GM21737 (cell line): ENCODE measurements at regions not wholly inside any gene's neighbourhood (a gene's known extent, or its start where the extent isn't known, plus 50 kb on each side); places are given as distances from the start of the nearest gene placed in this dataset.
"Not testable (repeated sequence)": the region's sequence is repeated elsewhere in the genome, so short reads cannot be mapped to it uniquely, and the experiment has no call there.

Experiments used
- ATAC-seq: cut with Tn5 transposase; IDR thresholded peaks from one replicate; pipeline ENCODE4 v1.9.1; 2021; ENCODE audit warnings: mild to moderate bottlenecking, moderate library complexity; ENCODE audit not compliant: unreplicated experiment

DNA sequence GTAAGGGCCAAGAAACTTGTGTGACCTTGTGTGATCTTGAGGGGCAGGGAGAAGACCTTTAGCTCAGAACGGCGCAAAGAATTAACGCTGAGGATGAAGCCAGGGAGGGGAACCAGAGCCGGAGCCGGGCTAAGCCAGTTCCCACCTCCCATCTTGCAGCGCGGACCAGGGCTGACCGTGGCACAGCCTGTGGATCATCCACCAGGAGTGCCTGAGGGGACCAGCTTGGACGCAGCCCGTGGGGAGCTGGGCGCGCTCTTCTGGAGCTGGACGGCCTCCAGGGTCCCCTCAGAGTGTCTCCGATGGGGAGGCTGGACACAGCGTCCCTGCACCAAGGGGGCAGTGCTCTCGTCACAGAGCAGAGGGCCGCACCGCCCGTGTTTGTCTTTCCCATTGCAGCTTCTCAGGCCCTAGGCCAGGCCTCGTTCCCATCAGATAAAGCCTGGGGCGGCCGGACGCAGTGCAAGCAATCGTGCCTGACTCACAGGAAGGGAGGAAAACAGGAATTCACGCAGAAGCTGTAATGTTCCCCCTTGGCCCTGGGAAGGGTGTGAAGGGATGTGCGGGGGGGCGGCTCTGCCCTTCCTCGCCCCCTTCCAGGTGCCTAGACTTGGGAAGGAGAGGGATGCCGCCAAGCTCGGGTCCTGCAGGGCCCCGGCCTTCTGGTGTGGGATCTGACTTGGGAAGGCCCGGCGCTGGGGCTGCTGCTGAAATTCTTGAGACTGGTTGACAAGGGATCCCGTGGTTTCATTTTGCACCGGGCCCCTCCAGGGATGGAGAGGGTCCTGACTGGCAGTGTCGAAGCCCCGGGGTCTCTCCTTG, 144.9 kb downstream of the NPIPB11 start:
- not testable (repeated sequence) for ATAC-seq

DNA sequence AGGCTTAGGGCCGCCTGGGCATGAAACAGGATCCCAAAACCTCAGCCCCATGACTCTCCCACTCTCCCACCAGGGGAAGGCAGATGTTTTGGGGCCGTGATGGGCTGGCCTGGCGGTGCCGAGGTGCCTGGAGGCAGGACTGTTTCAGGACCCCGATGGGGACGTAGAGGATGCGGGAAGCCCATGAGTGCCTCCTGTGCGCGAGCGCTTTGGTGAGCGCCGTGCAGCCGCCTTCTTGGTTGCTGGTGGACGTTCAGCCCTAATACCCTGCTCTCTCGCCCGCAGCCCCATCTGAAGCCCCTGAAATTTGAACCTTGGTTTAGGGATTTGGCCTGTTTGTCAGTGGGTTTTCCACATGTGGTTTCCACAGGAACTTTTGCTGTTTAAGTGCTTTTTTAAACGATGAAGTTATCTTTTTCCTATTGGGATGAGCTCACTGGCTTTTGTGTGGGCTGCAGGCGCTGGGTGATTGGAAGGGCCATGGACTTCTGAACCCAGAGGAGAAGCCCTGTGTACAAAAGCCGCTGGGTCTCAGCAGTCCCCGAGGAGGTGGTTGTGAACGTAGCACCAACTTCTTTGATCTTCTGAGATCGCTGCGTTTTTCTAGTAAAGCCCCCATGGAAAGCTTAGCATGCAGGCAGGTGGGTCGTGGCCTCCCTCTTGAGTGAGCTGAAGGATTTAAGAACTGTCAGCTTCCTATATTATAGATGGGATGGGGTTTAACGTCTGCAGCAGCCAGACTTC, 145.7 kb downstream of the NPIPB11 start:
- ATAC-seq: not testable (repeated sequence)

DNA sequence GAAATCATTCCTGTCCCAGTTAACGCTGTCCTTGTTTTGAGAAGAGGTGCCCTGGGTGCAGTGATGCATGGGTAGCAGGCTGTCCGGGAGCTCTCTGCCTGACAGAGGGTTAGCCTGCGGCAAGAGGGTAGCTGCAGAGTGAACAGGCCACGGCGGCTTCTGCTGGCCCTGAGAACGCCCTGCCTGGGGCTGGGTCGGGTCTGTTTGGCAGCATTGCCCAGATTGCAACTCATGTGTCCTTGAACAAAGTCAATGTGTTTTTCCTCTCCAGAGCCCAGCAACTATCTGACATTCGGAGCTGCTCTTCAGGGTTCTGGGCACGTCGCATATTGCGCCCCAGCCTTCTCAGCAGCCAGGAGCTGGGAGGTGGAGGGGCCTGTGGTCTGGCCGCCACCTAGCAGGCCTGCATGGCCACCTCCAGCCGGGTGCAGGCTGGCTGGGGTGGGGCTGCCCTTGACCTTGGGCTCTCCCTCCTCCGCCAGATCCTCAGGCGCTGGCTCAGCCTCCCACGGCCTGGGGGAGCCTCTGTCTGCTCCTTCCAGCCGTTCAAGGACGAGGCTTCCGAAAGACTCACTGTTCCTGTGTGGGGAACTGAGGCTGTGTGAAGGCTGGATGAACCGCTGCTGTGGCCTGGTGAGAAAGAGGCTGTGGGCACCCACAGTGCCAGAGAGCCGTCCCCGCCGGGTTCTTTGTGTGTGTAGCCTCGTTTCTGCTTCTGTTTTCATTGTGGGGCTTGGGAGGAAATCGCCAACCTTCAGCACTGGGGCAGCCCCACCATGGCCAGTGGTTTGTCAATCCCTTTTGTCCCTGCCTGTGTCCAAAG, 146.7 kb downstream of the NPIPB11 start:
- ATAC-seq: not testable (repeated sequence)

DNA sequence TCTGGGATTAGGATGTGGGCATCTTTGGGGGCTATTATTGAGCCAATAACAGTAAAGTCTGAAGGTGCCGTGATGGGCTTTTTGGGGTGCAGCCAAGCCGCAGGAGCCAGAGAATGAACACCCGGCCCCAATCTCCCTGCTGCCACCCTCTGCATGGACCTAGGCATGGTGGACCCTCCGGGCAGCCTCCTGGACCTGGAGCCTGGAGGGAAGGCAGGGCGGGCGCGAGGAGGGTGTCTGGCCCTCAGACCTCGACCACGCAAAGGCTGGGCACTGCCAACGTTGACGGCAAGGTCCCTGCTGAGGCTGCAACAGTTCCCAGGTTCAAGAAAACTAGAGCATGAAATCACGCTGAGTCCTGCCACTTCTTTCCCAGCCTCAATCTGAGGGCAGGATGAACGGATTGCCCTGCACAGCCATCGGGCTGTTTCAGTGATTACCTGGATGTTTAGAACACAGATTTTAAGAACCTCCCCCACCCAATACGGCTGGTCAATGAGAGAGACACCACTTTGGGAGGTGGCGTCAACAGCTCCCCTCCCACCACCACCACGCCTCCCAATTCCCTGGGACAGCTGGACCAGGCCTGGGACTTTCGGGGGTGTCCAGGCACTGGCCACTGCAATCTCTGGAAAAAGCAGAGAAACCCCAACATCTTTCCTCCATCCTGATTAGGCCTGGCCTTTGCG, 147.4 kb downstream of the NPIPB11 start:
- ATAC-seq: not testable (repeated sequence)

DNA sequence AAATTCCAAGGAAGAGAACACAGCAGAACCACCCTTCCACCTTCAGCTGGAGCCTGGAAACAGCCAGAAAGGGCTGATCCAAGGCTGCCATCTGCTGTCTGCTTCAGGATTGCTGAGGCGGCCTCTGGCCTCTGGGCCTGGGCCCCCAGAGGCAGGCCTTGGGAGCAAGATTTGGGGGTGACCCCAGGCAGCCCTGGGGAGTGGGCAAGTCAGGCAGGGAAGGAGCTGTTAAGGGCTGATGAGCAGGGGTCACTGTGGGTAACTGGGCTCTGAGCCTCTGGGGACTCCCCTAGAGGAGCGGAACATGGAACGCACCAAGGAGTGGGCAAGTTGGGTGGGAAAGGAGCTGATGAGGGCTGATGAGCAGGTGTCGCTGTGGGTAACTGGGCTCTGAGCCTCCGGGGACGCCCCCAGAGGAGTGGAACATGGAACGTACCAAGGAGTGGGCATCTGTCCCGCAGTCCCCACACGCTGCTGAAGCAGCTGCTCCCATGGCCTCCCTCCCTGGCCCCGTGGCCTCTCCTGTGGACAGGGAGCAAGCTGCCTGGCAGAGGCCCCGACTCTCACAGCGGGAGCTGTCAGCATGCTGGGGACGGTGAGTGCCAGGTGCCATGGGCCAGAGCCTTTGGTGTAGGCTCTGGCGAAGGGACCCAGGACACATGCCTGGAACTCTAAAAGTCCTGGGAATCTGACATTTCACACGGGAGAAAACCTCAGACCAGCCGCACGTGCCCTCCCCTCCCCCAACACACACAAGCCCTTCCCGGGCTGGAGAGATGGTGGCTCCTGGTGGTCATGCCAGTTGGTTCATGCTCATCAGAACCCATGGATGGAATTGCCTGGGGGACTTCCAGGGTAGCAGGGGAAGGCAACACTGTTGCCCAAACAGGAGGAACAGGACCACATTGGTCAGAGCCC, 148.8 kb downstream of the NPIPB11 start:
- ATAC-seq: not testable (repeated sequence)

DNA sequence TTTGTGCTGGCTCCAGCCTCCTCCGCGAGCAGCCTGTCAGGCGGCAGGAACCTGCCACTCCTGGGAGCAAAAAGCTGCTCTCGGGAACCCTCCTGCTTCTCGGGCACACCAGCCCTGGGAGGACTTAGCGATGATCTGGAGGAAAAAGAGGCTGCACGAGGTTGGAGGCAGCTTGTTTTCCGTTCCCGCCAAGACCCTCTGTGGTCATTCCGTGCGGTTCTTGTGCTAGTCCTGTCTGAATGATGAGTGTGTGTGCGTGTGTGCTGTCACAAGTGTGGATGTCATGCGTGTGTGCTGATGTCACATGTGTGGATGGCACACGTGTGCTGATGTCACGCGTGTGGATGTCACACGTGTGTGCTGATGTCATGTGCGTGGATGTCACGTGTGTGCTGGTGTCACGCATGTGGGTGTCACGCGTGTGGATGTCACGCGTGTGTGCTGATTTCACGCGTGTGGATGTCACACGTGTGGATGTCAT, 150.0 kb downstream of the NPIPB11 start:
- no peak for ATAC-seq

GRCh38 chr16:29255957-29256356, 150.6 kb downstream of the NPIPB11 start:
- not testable (repeated sequence) for ATAC-seq

DNA sequence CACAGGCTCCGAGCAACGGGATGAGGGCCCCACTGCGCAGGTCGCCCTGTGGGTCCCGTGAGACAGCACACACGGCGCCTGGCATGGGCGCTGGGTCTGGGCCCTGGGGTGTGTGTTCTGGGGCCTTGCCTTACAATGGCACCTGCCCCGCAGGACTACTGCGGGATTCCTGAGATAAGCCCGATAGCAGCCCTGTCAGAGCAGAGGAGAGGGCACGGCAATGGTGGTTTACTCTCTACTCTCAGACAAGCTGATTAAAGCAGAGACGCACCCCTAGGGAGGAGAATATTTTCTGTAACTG, 151.1 kb downstream of the NPIPB11 start:
- not testable (repeated sequence) for ATAC-seq

DNA sequence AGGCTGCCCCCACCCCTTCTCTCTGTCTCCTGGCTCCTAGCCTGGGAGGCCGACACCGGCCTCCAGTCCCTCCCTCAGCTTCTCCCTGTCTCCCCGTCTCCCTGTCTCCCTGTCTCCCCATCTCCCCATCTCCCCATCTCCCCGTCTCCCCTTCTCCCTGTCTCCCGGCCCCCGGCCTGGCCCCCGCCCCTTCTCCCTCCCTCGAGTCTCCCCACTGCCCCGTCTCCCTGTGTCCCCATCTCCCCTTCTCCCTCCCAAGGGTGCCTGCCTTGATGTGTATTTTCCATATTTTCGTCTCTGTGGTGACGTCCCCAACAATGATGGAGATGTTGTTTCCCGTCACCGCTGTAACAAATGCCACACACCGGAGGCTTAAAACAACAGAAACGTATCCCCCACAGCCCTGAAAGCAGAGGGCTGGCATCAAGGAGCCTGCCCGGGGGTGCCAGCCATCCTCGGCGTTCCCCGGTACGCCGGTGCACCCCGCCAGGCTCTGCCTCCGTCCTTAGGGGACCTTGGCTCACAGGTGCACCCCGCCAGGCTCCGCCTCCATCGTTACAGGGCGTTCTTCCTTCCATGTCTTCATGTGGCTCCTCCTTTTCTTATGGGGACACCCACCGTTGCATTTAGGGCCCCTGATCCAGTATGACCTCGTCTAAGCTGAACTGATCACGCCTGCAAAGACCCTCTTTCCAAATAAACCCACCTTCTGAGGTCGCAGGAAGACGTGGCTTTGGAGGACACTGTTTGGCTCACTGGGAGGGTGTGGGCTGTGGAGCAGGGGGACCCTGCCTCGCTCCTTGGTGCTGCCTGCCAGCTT, 151.6 kb downstream of the NPIPB11 start:
- ATAC-seq: no peak

DNA sequence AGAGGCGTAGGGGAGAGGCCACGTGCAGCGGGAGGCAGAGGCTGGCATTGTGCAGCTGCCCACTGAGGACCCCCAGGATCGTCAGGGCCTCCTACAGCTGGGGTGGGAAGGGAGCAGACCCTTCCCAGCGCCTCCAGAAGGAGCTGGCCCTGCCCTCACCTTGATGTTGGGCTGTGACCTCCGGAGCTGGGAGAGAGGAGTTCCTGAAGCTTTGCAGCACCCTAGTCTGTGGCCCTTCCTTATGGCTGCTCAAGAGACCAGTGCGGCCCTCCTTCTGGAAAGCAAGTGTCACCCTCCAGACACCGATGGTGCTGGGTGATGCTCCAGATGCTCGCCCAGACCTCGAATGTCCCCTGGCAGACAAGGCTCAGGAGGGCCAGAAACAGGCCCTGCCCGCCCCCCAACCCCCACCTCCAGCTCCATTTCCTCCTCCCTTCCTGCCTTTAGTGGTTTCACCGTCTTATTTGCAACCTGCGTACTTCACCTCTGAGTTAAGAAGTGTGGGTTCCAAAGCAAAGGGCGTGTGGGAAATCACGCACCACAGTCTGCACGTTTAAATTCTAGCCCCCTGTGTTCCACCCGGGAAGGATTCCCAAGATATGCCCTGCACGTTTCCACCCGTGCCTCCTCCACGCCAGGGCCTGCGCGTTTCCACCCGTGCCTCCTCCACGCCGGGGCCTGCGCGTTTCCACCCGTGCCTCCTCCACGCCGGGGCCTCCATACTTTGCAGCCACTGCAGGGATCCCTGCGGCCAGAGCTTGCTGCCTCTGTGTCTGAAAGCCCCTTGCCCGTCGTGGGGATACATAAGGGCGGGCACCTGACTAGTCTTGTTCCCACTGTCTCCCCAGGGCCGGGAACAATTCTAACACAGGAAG, 152.6 kb downstream of the NPIPB11 start:
- ATAC-seq: not testable (repeated sequence)

DNA sequence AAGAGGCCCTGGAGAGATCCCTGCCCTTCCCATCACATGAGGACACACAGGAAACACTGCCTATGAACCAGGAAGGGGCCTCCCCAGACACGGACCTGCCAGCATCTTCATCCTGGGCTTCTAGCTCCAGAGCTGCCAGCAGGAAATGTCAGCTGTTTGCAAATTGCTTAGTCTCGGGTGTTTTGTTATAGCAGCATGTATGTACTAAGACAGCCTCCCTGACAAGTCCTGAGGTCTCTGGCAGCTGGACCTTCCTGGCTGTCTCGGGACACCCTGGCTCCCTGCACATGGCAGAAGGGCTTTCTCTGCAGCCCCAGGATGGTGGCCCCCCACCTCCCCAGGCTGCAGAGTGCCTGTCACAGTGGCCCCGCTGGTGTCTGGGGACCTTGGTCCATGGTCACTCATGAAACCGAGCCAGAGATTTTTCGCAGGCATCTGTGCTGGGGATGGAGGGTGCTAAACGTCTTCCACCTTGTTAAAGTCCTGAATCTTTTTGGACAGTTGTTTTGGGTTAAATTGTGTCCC, 153.4 kb downstream of the NPIPB11 start:
- not testable (repeated sequence) for ATAC-seq

DNA sequence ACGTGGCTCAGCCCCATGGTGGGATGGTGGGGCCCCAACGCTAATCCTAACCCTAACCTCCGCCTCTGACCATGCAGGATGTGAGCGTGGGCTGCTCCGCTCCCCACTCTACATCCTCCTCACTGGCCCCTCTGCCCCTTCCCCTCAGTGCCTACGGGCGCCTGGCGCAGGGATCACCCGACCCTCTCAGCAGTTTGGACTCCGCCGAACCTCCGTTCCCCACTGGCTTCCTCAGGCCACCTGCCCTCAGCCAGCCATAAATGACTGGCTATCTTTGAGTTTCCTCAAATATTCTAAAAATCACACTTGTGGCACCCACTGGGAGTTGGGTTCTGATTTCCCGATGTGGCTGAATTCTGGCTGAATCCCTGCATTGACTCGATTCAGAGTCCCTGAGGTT, 154.2 kb downstream of the NPIPB11 start:
- ATAC-seq: not testable (repeated sequence)

DNA sequence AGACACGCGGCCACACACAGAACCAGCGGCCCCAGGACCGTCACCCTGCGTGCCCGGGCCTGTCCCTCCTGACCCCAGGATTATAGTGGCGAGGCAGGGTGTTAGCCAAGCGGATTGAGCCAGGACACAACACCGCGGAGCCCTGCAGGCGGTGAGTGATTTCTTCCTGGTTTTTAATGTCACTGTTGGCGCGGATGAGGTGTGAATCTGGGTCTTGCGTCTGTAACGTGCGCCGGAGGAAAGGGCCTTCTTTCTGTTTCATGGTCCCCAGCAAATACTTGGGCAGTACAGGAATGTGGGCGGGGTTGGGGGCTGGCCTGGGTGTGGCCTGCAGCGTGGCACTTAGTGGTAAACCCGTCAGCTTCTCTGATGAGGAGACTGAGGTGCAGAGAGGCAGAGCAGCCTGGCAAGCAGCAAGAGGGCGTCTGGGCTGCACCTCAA, 154.9 kb downstream of the NPIPB11 start:
- ATAC-seq: not testable (repeated sequence)

GRCh38 chr16:29250923-29251434, 155.5 kb downstream of the NPIPB11 start:
- ATAC-seq: not testable (repeated sequence)

GRCh38 chr16:29250469-29250868, 156.0 kb downstream of the NPIPB11 start:
- ATAC-seq: not testable (repeated sequence)

DNA sequence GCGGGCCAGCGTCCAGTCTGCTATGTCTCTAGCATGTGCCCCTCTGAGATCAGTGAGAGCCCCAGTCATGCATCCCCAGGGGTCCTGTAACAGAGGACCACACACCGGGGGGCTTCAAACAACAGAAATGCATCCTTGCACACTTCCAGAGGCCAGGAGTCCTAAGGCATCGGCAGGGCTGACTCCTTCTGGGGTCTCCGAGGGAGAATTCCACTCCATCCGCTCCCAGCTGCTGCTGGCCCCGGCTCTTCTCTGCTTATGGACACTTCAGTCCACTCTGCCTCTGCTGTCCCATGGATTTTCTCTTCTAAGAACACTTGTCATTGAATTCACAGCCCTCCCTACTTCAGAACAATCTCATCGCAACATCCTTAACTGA, 157.6 kb downstream of the NPIPB11 start:
- not testable (repeated sequence) for ATAC-seq

DNA sequence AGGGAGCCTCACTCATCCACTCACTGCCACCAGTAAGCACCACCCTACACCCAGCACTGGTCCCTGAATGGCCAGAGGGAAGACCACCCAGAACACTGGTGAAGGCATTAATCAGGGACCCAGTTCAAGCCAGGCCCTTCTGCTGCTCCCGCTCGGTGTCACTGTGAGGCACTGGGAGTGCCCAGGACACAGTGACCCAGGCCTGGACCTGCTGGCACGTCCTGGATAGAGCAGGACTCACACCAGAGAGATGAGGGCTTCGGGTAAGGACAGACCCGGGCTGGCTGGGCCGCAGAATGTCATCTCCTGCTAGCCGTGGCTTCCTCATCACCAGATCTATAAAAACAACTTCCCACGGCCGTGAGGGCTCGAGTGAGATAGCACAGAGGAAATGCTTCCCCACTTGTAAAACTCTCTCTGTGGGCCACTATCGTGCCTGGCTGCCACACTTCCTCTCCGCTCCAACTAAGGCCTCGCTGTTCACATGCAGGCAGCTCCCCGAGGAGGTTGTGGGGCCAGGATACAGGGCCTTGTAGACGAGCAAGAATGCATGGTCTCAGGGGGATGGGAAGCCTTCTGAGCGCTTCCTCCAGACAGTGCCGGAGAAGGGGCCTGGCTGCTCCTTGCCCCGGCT, 158.1 kb downstream of the NPIPB11 start:
- not testable (repeated sequence) for ATAC-seq
